Midbrain (tissue), 1 donor: ENCODE measurements at regions not wholly inside any gene's neighbourhood (a gene's known extent, or its start where the extent isn't known, plus 50 kb on each side); places are given as distances from the start of the nearest gene placed in this dataset.
"Not testable (repeated sequence)": the region's sequence is repeated elsewhere in the genome, so short reads cannot be mapped to it uniquely, and the experiment has no call there.

Experiments used
- DNase-seq: peaks from one replicate; lab custom pipeline; 2025; lab: John Stamatoyannopoulos, UW

DNA sequence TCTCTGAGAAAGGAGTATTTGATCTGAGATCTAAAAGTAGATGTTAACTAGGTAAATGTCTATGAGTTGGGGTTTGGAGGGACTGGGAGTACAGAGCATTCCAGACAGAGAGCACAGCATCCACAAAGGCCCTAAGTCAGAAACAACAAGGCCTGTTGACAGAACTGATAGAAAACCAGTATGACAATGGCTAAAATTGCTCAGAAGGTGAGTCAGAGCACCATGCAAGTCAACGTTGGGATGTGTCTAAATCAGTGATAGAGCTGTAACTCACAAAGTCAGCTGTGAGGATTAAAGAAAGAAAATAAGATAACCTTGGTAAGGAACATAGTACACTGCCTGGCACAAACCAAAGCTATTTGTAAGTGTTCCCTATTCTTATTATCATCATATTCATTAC, 124.0 kb downstream of the CETN3 start:
- no peak for DNase-seq

DNA sequence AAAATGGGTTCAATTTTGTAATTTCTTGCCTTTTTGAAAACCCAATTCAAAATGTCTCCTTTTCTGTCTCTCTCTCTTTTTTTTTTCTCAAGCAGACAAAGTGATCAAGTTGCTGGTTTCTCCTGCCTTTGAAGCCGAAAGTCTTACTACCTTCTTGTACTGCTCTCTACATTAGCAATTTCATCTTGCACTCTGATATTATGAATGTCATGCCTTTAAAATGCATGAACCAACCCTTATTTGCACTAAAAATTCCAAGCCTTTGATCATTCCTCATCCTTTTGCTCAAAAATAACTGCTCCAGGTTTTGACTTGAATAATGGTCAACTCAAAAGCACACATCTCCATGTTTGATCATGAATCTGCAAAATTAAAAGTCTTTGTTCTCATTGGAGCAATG, 125.2 kb downstream of the CETN3 start:
- DNase-seq, result no peak

DNA sequence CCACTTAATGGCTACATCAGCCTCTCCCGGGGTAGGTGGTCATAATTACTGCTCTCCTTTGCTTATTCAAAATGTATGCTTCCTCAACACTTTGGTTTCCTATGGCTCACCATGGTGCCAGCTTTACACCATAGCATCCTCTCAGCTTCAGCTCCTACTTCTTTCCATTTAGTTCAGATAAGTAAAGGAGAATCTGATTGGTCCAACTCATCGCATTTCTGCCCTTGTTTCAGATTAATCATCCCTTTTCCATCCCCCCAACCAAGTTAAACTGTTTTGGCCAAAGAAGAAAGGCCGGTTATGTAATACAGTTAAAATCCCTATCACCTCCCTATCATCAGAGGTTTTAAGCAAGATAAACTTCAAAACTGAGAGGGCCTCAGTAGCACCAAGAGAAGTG, 130.5 kb downstream of the CETN3 start:
- no peak for DNase-seq

DNA sequence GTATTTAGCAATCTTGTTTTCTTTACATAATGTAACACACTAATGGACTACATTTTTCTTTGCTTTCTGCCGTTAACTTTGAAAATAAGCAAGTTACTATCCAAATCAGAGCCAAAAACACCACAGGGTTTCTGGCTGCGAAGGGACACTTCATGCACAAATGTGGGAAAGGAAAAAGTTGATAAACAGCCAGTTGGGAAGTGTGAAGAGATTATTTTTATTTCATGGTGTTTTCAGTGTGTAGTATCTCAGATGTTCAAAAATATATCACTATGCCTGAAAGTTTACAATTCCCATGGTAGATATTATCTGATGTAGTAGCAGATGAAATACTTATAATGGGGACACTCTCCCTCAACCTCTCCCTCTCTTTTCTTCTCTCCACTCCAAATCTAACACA, 135.3 kb downstream of the CETN3 start:
- no peak for DNase-seq

DNA sequence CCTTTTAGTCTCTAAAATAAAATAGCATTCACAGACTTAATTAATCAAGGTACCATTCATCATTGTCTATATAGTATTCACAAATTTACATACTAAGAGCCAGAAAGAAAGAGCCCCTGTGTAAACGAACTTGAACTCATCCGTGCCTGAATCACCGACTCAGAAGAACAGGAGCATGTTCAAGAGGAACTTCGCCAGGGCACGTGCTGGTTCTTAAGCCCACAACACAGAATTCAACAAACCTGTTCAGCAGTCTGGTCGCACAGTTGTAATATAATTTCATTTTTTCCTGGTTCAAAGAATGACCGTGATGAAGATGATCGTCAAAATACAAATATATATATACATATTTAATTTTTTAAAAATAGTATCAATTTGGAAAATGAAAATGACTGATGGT, 141.9 kb downstream of the CETN3 start:
- DNase-seq, result no peak

DNA sequence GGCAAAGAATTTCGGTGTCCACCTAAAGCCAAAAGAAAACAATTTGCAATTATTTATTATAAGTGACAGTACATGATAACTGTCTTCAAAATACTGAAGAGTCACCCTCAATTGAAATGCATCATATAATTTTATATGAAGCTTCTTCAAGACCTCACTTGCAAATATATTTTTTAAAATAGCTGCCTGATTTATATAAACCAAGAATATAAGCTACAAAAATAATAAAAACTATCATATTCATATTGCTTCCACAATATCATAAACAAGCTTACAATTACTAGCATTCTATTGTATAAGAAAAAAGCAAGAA, 144.1 kb downstream of the CETN3 start:
- DNase-seq, result no peak

DNA sequence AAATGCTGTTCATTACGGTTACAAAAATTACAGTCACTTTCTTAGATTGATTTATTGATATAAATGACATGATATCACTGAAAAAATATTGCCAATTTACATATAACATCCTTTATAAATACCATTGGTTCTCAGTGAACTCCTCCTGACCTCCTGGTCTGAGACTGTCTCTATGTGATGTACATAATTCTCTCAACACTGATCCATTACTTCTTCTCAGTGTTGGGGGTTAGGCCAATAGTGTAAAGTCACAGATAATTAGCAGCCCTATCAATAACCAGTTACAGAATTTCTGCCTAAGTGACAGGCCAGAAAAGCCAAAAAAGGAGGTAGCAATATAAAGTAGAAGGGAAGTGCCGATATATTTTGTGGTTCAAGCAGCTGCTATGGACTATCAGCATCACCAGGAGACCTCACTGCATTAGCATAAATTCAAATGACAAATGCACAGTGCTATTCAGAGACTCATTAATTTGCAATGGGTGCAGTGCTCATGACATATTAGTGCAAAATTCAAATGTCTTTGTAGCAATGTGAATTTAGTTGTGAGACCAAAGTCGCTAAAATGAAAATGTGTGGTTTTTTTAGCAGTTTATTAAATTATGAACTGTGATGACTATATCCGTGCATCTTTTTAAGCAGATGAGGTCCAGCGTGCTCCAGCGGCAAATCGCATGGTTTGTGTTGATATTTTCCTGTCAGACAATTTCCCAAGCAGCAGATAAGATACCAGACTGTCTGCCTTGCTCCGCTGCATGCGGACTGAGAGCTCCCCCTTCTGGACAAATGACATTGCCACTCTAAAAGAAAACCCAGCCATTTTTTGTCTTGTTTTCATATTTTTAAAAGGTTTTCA, 144.6 kb downstream of the CETN3 start:
- DNase-seq, result peak; percentile 78

DNA sequence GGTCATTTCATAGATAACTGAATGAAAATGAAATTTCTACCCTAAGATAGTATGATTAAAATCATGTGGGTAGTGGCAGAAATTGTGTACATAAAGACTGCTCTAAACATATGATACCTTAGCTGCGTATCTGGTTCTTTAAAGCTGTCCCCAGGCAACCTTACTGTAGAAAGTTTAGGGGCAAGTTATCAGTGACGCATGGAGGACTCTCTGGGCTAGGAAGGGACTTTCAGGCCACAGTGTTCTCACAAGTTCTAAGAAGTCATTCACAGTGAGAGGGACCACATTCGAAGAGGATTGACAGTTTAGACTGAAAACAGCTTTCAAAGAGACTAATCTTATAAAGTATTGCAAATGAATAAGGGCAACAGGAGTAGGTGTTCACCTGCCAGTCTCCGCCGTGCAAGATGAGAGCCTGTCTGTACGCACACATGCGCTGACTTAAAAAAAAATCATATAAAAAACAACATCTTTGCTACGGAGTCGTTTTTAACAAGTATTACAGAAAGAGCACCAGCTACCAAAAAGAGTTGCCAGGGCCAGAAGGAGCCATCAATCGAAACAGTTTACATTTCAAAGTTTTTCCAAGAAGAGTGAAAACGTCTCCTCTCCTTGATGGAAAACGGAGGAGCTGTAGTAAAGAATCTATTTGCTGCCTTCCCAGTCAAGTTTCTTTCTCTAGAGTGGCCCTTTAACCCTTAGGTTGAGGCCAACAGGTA, 146.3 kb downstream of the CETN3 start:
- DNase-seq, result no peak

DNA sequence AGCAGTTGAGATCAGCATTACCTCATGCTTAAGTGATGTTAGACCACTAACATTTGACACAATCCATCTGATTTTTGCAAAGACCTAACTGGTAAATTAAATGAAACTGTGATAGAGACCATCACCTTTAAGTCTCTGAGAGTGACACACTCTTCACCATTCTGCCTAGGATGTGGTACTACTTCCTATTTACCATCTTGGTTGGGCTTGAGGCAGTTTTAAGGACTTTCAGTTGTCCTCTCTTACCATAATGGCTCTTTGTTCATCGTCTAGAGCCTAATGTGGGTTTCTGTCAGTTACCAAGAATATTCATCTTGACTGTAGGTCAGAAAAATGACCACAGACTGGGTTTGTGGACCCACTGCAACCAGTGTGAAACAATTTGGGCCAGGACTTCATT, 158.1 kb downstream of the CETN3 start:
- no peak for DNase-seq

DNA sequence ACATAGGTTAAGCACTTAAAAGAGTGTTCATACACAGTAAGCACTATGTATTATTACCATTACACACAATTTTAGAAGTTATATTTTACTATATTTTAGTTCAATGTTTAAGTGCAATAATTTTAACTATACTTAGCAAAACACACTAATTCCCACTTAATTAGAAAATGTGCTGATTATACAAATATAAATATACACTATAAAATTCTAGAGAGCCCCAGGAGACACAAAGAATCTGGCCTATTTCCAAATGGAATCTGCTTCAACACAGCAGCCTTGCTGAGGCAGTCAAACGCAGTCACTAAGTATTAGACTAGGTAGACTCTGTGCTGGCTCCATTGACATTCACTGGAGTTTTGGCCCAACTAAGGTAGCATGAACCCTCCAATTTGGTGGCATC, 160.9 kb downstream of the CETN3 start:
- DNase-seq, result no peak

DNA sequence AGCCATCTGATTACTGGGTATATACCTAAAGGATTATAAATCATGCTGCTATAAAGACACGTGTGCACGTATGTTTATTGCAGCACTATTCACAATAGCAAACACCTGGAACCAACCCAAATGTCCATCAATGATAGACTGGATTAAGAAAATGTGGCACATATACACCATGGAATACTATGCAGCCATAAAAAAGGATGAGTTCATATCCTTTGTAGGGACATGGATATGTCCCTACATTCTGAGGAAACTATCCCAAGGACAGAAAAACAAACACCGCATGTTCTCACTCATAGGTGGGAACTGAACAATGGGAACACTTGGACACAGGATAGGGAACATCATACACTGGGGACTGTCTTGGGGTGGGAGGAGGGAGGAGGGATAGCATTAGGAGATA, 165.7 kb downstream of the CETN3 start:
- DNase-seq, result not testable (repeated sequence)

DNA sequence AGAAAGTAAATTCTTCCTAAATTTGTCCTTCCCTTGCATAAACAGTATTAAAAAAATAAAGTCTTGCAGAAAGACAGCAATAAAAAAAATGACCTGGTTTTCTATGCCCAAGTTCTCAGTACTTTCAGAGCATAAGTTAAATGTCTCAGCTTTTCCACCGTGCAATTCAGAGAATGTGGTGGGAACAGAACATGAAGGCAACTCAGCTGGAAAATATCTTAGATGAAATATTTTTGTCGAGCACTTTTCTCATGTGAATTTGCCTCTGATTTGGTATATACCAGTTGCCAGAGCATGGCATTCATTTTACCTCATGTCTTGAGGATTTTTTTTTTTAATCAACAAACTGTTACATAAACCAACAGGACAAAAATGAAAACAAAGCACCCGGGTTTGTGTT, 176.1 kb downstream of the CETN3 start:
- no peak for DNase-seq

DNA sequence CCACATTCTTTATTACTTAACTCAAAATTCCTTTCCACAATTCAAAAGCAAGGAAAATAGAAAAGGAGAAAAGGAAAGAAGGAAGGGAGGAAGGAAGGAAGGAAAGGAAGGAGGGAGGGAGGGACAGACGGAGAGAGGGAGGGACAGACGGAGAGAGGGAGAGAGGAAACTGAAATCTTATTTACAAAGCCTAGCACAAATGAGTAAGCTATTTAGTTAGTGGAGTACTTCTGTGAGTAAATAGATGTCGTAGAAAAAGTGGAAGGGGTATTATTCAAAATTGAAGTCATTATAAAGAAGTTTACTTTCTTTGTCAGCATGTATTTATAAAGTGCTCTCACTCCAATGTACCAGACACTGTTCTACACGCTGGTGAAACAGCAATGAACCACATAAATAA, 177.9 kb downstream of the CETN3 start:
- no peak for DNase-seq

DNA sequence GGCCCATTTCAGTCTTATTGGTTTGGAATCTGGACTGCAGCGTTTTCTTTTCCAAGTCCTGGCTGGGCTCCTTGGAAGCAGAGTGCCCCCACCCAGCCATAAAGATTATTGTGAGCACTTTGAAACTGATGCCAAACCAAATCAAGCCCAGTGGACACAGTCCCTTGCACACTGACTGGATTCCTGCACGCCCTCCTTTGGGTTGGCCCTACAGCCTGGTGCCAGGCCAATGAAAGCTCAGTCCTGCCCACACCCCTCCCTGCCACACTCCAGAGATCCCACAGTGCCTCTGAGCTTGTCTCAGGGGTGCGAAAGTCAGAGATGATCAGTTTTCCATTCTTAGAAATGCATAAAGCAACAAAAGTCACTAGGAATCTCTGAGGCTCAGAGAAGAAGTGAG, 181.9 kb downstream of the CETN3 start:
- no peak for DNase-seq

DNA sequence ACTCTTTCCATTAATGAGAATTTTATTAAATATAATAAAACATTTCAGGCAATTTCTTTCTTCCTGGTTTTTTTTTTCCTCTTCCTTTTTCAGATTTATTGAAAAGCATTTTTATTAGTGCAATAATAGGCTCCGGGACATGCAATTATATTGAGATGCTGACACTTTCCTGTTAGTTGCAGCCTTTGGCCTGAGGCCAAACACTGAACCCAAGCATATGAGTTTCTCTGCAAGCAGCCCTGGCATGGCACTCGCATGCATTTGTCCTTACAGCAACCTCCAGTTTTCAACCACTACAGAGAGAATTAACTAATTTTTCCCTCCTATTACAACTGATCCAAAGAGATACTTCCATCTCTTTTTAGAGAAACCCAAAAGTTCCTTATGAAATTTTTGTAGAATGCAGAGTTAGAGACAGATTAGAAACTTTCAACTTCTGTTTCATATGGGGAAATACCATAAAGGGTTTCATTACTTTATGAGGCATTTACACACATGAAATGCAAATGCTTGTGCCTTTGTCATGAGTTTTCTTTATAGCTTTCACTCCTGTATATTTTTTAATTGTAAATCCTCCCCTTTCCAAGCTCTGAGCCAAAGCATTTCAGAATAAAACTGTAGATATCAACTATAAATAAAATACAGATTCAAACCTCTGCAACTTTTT, 183.0 kb downstream of the CETN3 start:
- no peak for DNase-seq

DNA sequence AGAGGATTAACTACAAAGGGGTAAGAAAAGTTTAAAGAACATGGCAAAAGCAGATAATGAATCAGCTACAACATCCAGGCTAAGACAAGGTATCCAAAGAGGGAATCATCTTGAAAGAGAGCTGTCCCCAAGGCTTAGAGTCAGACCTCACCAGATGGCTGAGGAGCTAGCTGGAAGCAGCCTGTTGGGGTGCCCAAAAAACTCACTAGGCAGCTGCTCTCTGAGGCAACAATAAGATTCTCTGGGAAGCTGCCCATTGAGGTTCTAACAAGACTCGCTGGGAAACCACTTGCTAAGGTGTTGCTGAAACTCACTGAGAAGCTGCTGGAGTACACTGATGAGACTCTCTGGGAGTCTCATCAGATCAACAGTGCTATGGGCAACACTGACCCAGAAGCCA, 185.2 kb downstream of the CETN3 start:
- DNase-seq, result no peak

DNA sequence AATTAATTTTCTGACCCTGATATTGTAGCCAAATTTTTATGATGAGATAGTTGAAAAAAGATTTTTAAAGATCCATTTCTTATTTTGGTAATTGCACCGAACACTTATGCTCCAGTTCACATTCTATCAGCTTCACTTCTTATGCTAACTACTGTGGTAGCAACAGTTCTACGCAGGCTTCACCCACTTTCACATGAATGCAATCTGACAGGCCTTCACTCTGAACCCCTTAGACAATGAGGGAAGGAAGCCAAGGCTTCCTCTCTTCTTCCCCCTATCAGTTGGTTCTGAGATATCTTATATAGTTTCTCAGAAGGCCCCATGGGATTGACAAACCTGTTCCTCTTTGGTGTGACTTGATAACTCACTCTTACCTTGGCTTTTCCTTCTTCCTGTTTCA, 185.8 kb downstream of the CETN3 start:
- no peak for DNase-seq

DNA sequence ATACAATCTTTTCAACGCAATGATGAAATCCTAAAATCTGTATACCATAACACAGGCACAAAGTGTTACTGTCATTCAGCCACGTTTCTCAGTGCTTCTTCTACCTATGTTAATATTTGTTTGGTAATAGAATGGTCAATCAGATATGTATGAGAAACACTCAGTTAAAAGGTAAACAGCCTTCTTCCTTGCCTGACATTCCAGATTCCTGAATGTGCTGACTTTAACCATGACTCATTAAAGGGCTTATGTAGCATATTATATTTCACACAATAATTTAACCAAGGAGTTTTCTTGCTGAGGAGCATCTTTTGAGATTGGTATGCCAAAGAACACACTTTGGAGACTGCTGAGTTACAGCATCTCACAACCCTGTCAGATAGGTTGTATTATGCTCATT, 187.6 kb downstream of the CETN3 start:
- no peak for DNase-seq

DNA sequence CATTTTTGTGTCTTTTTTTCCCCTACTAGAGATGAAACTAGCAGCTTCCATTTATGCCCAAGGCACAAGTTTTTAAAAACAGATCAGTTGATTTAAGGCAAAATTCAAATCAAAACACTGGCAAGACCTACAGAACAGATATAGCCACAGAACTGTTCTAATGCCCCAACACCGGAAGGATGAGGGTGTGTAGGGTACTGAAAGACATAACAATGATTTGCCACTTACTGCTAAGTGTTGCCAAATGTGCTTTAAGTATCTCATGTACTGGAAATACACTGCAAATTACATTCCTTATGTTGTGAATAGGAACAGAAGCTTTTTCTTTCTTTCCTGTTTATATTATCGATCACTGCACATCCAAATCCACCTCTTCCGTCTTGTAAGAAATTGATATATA, 189.0 kb downstream of the CETN3 start:
- DNase-seq, result no peak

DNA sequence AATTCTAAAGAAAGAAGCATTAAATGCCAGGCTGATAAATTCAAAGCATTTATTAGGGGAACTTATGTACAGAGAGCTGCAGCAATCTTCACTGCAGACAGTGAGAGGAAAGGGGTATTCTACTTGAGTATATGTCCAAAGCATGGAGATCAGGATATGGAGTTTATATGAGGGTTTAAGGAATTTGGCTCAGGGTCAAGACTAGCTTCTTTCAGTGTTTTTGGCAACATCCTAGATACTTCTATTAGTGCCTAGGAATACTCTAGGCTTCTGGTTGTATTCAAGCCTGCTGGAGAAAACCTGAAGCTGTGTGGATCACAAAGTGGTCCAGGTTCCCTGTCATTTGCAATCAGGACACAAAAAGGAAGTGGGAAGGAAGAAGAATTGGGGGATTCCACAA, 194.6 kb downstream of the CETN3 start:
- no peak for DNase-seq

DNA sequence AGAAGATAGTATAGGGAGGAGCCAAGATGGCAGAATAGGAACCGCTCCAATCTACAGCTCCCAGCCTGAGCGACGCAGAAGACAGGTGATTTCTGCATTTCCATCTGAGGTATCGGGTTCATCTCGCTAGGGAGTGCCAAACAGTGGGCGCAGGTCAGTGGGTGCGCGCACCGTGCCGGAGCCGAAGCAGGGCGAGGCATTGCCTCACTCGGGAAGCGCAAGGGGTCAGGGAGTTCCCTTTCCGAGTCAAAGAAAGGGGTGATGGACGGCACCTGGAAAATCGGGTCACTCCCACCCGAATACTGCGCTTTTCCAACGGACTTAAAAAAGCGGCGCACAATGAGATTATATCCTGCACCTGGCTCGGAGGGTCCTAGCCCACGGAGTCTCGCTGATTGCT, 201.2 kb downstream of the CETN3 start:
- DNase-seq, result not testable (repeated sequence)

DNA sequence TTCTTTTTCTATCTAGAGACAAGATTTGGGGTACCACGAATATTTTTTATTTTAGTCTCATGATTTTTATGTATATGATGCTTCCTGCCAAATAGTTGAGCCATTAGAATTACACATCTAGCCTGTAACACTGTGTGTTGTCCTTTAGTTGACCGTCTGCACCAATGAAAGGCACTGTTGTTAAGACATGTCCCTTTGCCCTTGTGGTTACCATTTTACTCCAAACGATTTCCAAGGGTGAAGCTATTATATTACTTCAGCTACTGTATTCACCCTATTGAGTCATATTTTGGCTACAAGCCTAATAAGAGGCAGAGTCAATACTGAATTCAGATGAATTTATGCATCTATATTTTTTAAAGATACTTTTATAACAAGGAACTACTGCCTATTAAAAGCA, 207.6 kb downstream of the CETN3 start:
- no peak for DNase-seq

DNA sequence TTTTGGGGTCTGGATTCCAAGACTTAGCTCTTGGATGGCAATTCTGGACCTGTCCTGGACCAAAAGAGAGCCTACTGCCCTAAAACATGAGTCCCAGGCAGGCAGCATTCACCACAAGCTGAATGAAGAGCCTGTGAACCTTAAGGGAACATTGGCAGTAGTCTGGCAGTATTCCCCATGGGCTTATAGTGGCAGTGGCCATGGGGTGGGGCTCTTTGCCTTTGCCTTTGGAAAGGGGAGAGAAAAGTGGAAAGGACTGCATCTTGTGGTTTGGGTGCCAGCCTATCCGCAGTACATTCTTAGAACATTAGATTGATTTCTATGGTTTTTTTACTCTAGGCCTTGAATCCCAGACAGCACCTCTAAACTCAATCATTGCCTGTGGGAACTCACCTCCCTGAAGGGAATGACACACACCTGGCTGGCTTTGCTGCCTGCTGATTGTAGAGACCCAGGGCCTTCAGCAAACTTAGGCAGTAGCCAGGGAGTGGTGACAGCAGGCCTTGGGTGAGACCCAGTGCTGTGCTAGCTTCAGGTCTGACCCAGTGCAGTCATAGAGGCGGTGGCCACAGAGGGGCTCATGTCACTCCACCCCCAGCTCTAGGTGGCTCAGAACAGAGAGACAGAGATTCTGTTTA, 216.3 kb downstream of the CETN3 start:
- no peak for DNase-seq
